K562 (cell line): ENCODE measurements at regions not wholly inside any gene's neighbourhood (a gene's known extent, or its start where the extent isn't known, plus 50 kb on each side); places are given as distances from the start of the nearest gene placed in this dataset.

Experiments used
- ATAC-seq: fragments of 200-7000 bp; cut with Tn5 transposase; 3 replicates; pipeline ENCODE4 v1.9.1; 2020; ENCODE audit warnings: moderate library complexity
- BruUV-seq: library from RNA; stranded (reverse); fragments of 400-500 nt; replicated peaks from 2 replicates; lab custom pipeline; 2021; lab: Mats Ljungman, UMichigan
- CTCF ChIA-PET: fragments of 300-600 bp; formaldehyde crosslinking; extraction: SDS; loops from one replicate; lab custom pipeline; 2021; ENCODE audit warnings: low intra/inter-chr PET ratio; lab: Yijun Ruan, JAX
- POLR2A ChIA-PET: fragments of 300-600, 350-650 bp; sonication (Branson Sonifier 250); formaldehyde crosslinking; extraction: SDS; loops from one replicate; lab custom pipeline; 2021; ENCODE audit warnings: antibody characterized with exemption, inconsistent platforms; lab: Yijun Ruan, JAX
- DNase-seq, 4 experiments: peaks; one replicate each; pipeline versions ENCODE4 v3.0.0 to v3.0.0-alpha.2; 2011 to 2018; ENCODE audit warnings: low spot score in 3 of 4, mixed read lengths in 3 of 4; ENCODE audit errors: extremely low read depth in 1 of 4
- FAIRE-seq: peaks from 2 replicates; lab custom pipeline; 2011; peaks lifted over from hg19 to GRCh38; lab: Jason Lieb, UNC
- H2AFZ ChIP-seq: 2 replicates; pipeline ENCODE4 v1.6.0; 2011; ENCODE audit warnings: low read depth, low read length, control low read depth, inconsistent platforms
- H3K27ac ChIP-seq: fragments of 200-600 bp; 3 replicates; pipeline ENCODE4 v1.8.0; 2011; ENCODE audit warnings: low read depth, mild to moderate bottlenecking, control low read depth, inconsistent platforms, low read length, moderate library complexity, mixed read lengths; ENCODE audit errors: extremely low read depth
- H3K27me3 ChIP-seq, 2 experiments: fragments of 300-600 bp in 1 of 2; 2 replicates in 1 of 2; 3 replicates in 1 of 2; pipeline versions ENCODE4 v1.6.0 to v1.8.0; 2011; ENCODE audit warnings: inconsistent platforms in 2 of 2, low read length in 2 of 2, mild to moderate bottlenecking in 1 of 2, mixed read lengths in 1 of 2, moderate library complexity in 1 of 2; ENCODE audit not compliant: control insufficient read depth in 2 of 2, insufficient read depth in 2 of 2
- H3K36me3 ChIP-seq: fragments of 300-600 bp; 3 replicates; pipeline ENCODE4 v1.8.0; 2011; ENCODE audit warnings: mild to moderate bottlenecking, low read length, inconsistent platforms; ENCODE audit not compliant: control insufficient read depth, insufficient read depth
- H3K4me1 ChIP-seq, 2 experiments: fragments of 200-600 bp in 1 of 2; replicated peaks in 1 of 2; 2 replicates in 1 of 2; 3 replicates in 1 of 2; pipeline versions ENCODE4 v1.5.1 to v1.8.0; 2011; ENCODE audit warnings: inconsistent platforms in 2 of 2, low read length in 2 of 2, mild to moderate bottlenecking in 1 of 2, mixed read lengths in 1 of 2, moderate library complexity in 1 of 2; ENCODE audit not compliant: control insufficient read depth in 2 of 2, insufficient read depth in 2 of 2
- H3K4me2 ChIP-seq: 2 replicates; pipeline ENCODE4 v1.6.1; 2011; ENCODE audit warnings: low read length, control low read depth, inconsistent platforms, mixed read lengths; ENCODE audit not compliant: insufficient read depth
- H3K4me3 ChIP-seq: fragments of 200-600 bp; sonication (generic), shearing (Covaris generic); 2 replicates; pipeline ENCODE4 v1.5.1; 2016; ENCODE audit warnings: control low read depth, inconsistent platforms
- H3K79me2 ChIP-seq: fragments of 200-600 bp; 3 replicates; pipeline ENCODE4 v1.8.0; 2011; ENCODE audit warnings: low read length, inconsistent platforms; ENCODE audit not compliant: control insufficient read depth, insufficient read depth
- H3K9ac ChIP-seq, 2 experiments: 2 replicates each; pipeline versions ENCODE4 v1.6.0 to v1.6.1; 2011; ENCODE audit warnings: low read depth in 2 of 2, low read length in 2 of 2, control low read depth in 1 of 2, inconsistent platforms in 1 of 2, mild to moderate bottlenecking in 1 of 2, mixed read lengths in 1 of 2; ENCODE audit not compliant: insufficient read depth in 1 of 2
- H3K9me1 ChIP-seq: one replicate; pipeline ENCODE4 v1.6.0; 2011; ENCODE audit warnings: inconsistent platforms, mild to moderate bottlenecking, low read length, moderate library complexity; ENCODE audit not compliant: control insufficient read depth, insufficient read depth
- H3K9me3 ChIP-seq: replicated peaks from 2 replicates; pipeline ENCODE4 v1.5.1; 2011; ENCODE audit warnings: low read depth, low read length, inconsistent platforms; ENCODE audit not compliant: control insufficient read depth, insufficient read depth
- H4K20me1 ChIP-seq: replicated peaks from 2 replicates; pipeline ENCODE4 v1.6.1; 2011; ENCODE audit warnings: low read length, inconsistent platforms, mixed read lengths; ENCODE audit not compliant: control insufficient read depth, insufficient read depth
- ASH1L ChIP-seq: fragments of 450-650 bp; IDR thresholded peaks from 2 replicates; pipeline ENCODE4 v1.6.1; 2018; ENCODE audit warnings: borderline replicate concordance, mild to moderate bottlenecking, low read depth; ENCODE audit not compliant: partially characterized antibody
- C11orf30 ChIP-seq: fragments of 450-650 bp; IDR thresholded peaks from 2 replicates; pipeline ENCODE4 v1.6.1; 2016; ENCODE audit warnings: low read depth, mild to moderate bottlenecking
- COPS2 ChIP-seq: fragments of 450-650 bp; conservative IDR thresholded peaks from 2 replicates; pipeline ENCODE4 v1.6.1; 2016; ENCODE audit warnings: mild to moderate bottlenecking, moderate library complexity
- ETV1 ChIP-seq: fragments of 450-650 bp; conservative IDR thresholded peaks from 2 replicates; pipeline ENCODE4 v1.6.1; 2016; ENCODE audit warnings: missing genetic modification characterization, control low read depth, low read depth, missing compliant biosample characterization
- KHSRP ChIP-seq: fragments of 450-650 bp; IDR thresholded peaks from 2 replicates; pipeline ENCODE4 v1.6.1; 2017
- MAFF ChIP-seq: IDR thresholded peaks from 2 replicates; pipeline ENCODE4 v1.6.1; 2012; ENCODE audit warnings: low read length, improper control_type of control experiment
- MAFK ChIP-seq: IDR thresholded peaks from 2 replicates; pipeline ENCODE4 v1.6.1; 2011; ENCODE audit warnings: low read length, improper control_type of control experiment
- NFIC ChIP-seq: fragments of 450-650 bp; IDR thresholded peaks from 2 replicates; pipeline ENCODE4 v1.6.1; 2017; ENCODE audit warnings: mild to moderate bottlenecking, inconsistent platforms
- NFIX ChIP-seq: fragments of 250-450 bp; sonication (Bioruptor Pico); IDR thresholded peaks from 2 replicates; pipeline ENCODE4 v1.4.0; 2020; ENCODE audit warnings: low read depth, mild to moderate bottlenecking, moderate library complexity
- SP1 ChIP-seq: sonication (generic); formaldehyde crosslinking; IDR thresholded peaks from 2 replicates; pipeline ENCODE4 v1.8.1; 2022; ENCODE audit warnings: mild to moderate bottlenecking, missing genetic modification reagents
- SPI1 ChIP-seq: IDR thresholded peaks from 2 replicates; pipeline ENCODE4 v1.6.1; 2011; ENCODE audit warnings: low read depth, low read length, control low read depth, borderline replicate concordance
- STAG1 ChIP-seq: sonication (generic); formaldehyde crosslinking; IDR thresholded peaks from 2 replicates; pipeline ENCODE4 v1.5.0; 2020; ENCODE audit warnings: missing genetic modification reagents, borderline replicate concordance
- ZNF212 ChIP-seq: fragments of 450-650 bp; formaldehyde crosslinking; IDR thresholded peaks from 2 replicates; pipeline ENCODE4 v1.4.0; 2020; ENCODE audit warnings: mild to moderate bottlenecking
- ZNF316 ChIP-seq: fragments of 450-650 bp; IDR thresholded peaks from 2 replicates; pipeline ENCODE4 v1.6.1; 2016
- ZNF707 ChIP-seq: fragments of 250-450 bp; sonication (Bioruptor Pico); conservative IDR thresholded peaks from 2 replicates; pipeline ENCODE4 v1.8.0; 2022; ENCODE audit warnings: inconsistent platforms, mild to moderate bottlenecking, moderate library complexity
- WGBS: fragments of 100-300 bp; shearing (Covaris generic); methylation state at CpG from one replicate; pipeline ENCODE4 v1.1.6; 2016; ENCODE audit warnings: low coverage, mixed read lengths; ENCODE audit not compliant: insufficient coverage; ENCODE audit errors: missing lambda C conversion rate; 5-methylcytosine and 5-hydroxymethylcytosine counted together
- in situ Hi-C: fragments of 300-500 bp; cut with MboI; formaldehyde crosslinking; loops from 4 replicates; pipeline ENCODE4 v1.15.0; 2018; ENCODE audit warnings: inconsistent platforms, mixed read lengths
- intact Hi-C: fragments of 100-400 bp; cut with micrococcal nuclease; formaldehyde crosslinking; loops from 2 replicates; pipeline ENCODE4 v1.14.2; 2022
- TF ChIP-seq, protein P1 (sequence below), 2 experiments: IDR thresholded peaks in 1 of 2; conservative IDR thresholded peaks in 1 of 2; 2 replicates each; pipeline ENCODE4 v1.6.1; 2016; ENCODE audit warnings: low read depth in 2 of 2, mild to moderate bottlenecking in 1 of 2, missing compliant biosample characterization in 1 of 2, missing genetic modification characterization in 1 of 2, moderate library complexity in 1 of 2
- TF ChIP-seq, protein P2 (sequence below): fragments of 150-350 bp; conservative IDR thresholded peaks from 2 replicates; pipeline ENCODE4 v1.6.1; 2014; ENCODE audit warnings: low read length
- TF ChIP-seq, protein P3 (sequence below), 2 experiments: fragments of 450-650 bp; IDR thresholded peaks; 2 replicates each; pipeline ENCODE4 v1.6.1; 2016

DNA sequence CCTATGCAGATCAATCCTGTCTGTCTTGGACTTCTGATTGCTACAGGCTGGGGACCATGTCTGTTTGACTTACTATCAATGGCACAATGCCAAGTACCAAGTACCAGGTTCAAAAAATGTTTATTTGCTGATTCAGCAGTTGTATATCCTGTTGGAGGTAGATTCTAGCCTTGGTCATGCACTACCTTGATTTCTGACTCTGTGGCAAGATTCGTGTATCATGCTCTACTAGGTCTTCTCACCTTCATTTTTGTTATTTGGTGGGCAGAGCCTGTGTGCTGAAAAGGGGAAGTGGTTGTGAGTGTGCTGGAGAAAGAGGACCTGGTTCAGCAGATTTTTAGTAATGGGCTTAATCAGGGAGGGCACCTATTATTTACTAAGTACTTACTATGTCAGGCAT, 192.4 kb upstream of the MYLIP start:
- 19% methylated on average over 1 of the region's 1 CpG for WGBS
- POLR2A ChIA-PET, result no interaction called here
- FAIRE-seq, result no peak
- peak; percentile 96 for TF ChIP-seq NFIC
- TF ChIP-seq COPS2, result no peak
- TF ChIP-seq, protein P1, sequence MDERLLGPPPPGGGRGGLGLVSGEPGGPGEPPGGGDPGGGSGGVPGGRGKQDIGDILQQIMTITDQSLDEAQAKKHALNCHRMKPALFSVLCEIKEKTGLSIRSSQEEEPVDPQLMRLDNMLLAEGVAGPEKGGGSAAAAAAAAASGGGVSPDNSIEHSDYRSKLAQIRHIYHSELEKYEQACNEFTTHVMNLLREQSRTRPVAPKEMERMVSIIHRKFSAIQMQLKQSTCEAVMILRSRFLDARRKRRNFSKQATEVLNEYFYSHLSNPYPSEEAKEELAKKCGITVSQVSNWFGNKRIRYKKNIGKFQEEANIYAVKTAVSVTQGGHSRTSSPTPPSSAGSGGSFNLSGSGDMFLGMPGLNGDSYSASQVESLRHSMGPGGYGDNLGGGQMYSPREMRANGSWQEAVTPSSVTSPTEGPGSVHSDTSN (CRISPR knock-in tag; IDR thresholded peaks at IDR 0.05; ENCODE audit: low read depth), result no peak
- TF ChIP-seq, protein P1 (tag; conservative IDR thresholded peaks at IDR 0.05; ENCODE audit: low read depth), result peak; percentile 63; the same call in 1 of the 2 replicates
- TF ChIP-seq, protein P2, sequence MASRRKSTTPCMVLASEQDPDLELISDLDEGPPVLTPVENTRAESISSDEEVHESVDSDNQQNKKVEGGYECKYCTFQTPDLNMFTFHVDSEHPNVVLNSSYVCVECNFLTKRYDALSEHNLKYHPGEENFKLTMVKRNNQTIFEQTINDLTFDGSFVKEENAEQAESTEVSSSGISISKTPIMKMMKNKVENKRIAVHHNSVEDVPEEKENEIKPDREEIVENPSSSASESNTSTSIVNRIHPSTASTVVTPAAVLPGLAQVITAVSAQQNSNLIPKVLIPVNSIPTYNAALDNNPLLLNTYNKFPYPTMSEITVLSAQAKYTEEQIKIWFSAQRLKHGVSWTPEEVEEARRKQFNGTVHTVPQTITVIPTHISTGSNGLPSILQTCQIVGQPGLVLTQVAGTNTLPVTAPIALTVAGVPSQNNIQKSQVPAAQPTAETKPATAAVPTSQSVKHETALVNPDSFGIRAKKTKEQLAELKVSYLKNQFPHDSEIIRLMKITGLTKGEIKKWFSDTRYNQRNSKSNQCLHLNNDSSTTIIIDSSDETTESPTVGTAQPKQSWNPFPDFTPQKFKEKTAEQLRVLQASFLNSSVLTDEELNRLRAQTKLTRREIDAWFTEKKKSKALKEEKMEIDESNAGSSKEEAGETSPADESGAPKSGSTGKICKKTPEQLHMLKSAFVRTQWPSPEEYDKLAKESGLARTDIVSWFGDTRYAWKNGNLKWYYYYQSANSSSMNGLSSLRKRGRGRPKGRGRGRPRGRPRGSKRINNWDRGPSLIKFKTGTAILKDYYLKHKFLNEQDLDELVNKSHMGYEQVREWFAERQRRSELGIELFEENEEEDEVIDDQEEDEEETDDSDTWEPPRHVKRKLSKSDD, result no peak
- TF ChIP-seq, protein P3, sequence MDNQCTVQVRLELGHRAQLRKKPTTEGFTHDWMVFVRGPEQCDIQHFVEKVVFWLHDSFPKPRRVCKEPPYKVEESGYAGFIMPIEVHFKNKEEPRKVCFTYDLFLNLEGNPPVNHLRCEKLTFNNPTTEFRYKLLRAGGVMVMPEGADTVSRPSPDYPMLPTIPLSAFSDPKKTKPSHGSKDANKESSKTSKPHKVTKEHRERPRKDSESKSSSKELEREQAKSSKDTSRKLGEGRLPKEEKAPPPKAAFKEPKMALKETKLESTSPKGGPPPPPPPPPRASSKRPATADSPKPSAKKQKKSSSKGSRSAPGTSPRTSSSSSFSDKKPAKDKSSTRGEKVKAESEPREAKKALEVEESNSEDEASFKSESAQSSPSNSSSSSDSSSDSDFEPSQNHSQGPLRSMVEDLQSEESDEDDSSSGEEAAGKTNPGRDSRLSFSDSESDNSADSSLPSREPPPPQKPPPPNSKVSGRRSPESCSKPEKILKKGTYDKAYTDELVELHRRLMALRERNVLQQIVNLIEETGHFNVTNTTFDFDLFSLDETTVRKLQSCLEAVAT (IDR thresholded peaks at IDR 0.05), result no peak
- no peak for TF ChIP-seq KHSRP
- peak; percentile 98 for TF ChIP-seq C11orf30
- TF ChIP-seq SPI1, result peak; percentile 98
- no peak for TF ChIP-seq STAG1 (CRISPR knock-in tag)
- no peak for TF ChIP-seq ASH1L
- TF ChIP-seq ZNF707 (CRISPR knock-in tag), result no peak
- no peak for TF ChIP-seq ZNF212
- no peak for TF ChIP-seq SP1 (CRISPR knock-in tag)
- peak; percentile 100 for TF ChIP-seq MAFF
- peak; percentile 99 for TF ChIP-seq ZNF316
- peak; percentile 100 for TF ChIP-seq MAFK
- TF ChIP-seq NFIX (CRISPR knock-in tag), result peak; percentile 50
- TF ChIP-seq ETV1 (tag), result 0 out of 2 replicates have a peak, but pooled peaks have one; percentile 9

More for the DNA sequence above, 192.4 kb upstream of the MYLIP start:
- Histone ChIP-seq H2AFZ (no peak overlapping the region), H3K27ac (no peak overlapping the region), H3K4me2 (no peak overlapping the region), H4K20me1 (no peaks in the 10 kb centered on the region), H3K4me3 (no peak overlapping the region), H3K4me1 (no peaks in the 10 kb centered on the region; a peak in 1 of 5 replicates), H3K9me1 (no peaks in the 10 kb centered on the region), H3K9ac (no peak overlapping the region), H3K79me2 (no peaks in the 10 kb centered on the region), H3K27me3 (no peaks in the 10 kb centered on the region), H3K9me3 (peaks cover 6% of the 10 kb centered on the region; the same call in 1 of the 2 replicates), H3K36me3 (no peaks in the 10 kb centered on the region)
- in situ Hi-C loops (no loop called here), intact Hi-C loops (no loop called here)
- BruUV-seq, result no TSS peak
- CTCF ChIA-PET, result interaction anchor here (0.6 kb wide), 1 partner anchor 254 kb away, joined by 3 read pairs; no protein-coding TSS in a partner anchor
- ATAC-seq (peak; percentile 17; the same call in 1 of the 3 replicates), DNase-seq (peak in 1 of 4 experiments; percentile 21)
